B cell (primary cell): ENCODE measurements at regions not wholly inside any gene's neighbourhood (a gene's known extent, or its start where the extent isn't known, plus 50 kb on each side); places are given as distances from the start of the nearest gene placed in this dataset.

ENCODE experiments used
- CTCF ChIP-seq: fragments of 200-600 bp; IDR thresholded peaks from one replicate; pipeline ENCODE4 v1.8.0; 2022; ENCODE audit warnings: antibody characterized with exemption, mild to moderate bottlenecking
- EZH2 ChIP-seq: IDR thresholded peaks from 2 replicates; pipeline ENCODE4 v1.6.1; 2012; ENCODE audit warnings: borderline replicate concordance, low read depth, mild to moderate bottlenecking, moderate library complexity, low read length; ENCODE audit not compliant: insufficient read depth, poor library complexity, severe bottlenecking

DNA sequence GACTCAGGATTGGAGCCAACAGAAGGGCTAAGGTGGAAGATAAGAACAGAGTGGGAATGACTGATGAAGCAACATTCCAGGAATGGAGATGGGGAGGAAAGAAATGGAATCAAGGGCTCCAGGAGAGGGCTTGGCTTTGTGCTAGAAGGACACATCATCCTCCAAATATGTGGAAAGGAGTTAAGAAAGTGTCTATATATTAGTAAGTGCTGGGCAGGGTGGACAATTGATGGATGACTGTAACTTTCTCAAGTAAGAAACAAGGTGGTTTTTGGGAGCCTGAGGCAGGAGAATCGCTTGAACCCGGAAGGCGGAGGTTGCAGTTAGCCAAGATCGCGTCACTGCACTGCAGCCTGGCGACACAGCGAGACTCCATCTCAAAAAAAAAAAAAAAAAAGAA is 71.6 kb upstream of the NFKB1 start:
- TF ChIP-seq CTCF (no peak), EZH2 (no peak)
